SK-N-SH (cell line): ENCODE measurements at regions not wholly inside any gene's neighbourhood (a gene's known extent, or its start where the extent isn't known, plus 50 kb on each side); places are given as distances from the start of the nearest gene placed in this dataset.

Experiments
- CTCF ChIA-PET: fragments of 300-600, 350-600 bp; formaldehyde crosslinking; extraction: SDS; loops from one replicate; lab custom pipeline; 2021; lab: Yijun Ruan, JAX
- POLR2A ChIA-PET: fragments of 350-600 bp; sonication (Branson Sonifier 250); formaldehyde crosslinking; extraction: SDS; loops from one replicate; lab custom pipeline; 2020; ENCODE audit warnings: antibody characterized with exemption, inconsistent platforms; lab: Yijun Ruan, JAX
- DNase-seq: peaks from one replicate; pipeline ENCODE4 v3.0.0; 2012
- H2AFZ ChIP-seq: fragments of 200-600 bp; sonication (generic); 2 replicates; pipeline ENCODE4 v1.8.1; 2016; ENCODE audit warnings: antibody characterized with exemption, mild to moderate bottlenecking, low read depth
- H3F3A ChIP-seq: fragments of 200-600 bp; sonication (generic); replicated peaks from 2 replicates; pipeline ENCODE3; 2016; ENCODE audit warnings: antibody characterized with exemption, mild to moderate bottlenecking; ENCODE audit not compliant: insufficient read depth
- H3K27ac ChIP-seq, 2 experiments: fragments of 200-500 bp in 1 of 2; fragments of 200-600 bp in 1 of 2; sonication (Bioruptor generic) in 1 of 2; sonication (generic), shearing (Covaris generic) in 1 of 2; 2 replicates each; pipeline versions ENCODE4 v1.5.1 to v1.6.1; 2014 to 2016; ENCODE audit warnings: low read depth in 2 of 2, inconsistent platforms in 1 of 2, low read length in 1 of 2, mild to moderate bottlenecking in 1 of 2, mixed read lengths in 1 of 2
- H3K27me3 ChIP-seq: fragments of 200-600 bp; sonication (generic), shearing (Covaris generic); 2 replicates; pipeline ENCODE4 v1.6.1; 2016; ENCODE audit warnings: mixed run types; ENCODE audit not compliant: insufficient read depth
- H3K36me3 ChIP-seq, 2 experiments: fragments of 200-500 bp in 1 of 2; fragments of 200-600 bp in 1 of 2; sonication (Bioruptor generic) in 1 of 2; sonication (generic) in 1 of 2; replicated peaks in 1 of 2; 2 replicates each; pipeline versions ENCODE3 to v1.5.1; 2014 to 2016; ENCODE audit warnings: low read length in 1 of 2, mild to moderate bottlenecking in 1 of 2; ENCODE audit not compliant: insufficient read depth in 2 of 2, control insufficient read depth in 1 of 2
- H3K4me1 ChIP-seq, 2 experiments: fragments of 200-500 bp in 1 of 2; fragments of 200-600 bp in 1 of 2; sonication (Bioruptor generic) in 1 of 2; sonication (generic), shearing (Covaris generic) in 1 of 2; 2 replicates each; pipeline versions ENCODE4 v1.5.1 to v1.6.1; 2014 to 2016; ENCODE audit warnings: low read depth in 1 of 2, low read length in 1 of 2, mixed run types in 1 of 2; ENCODE audit not compliant: insufficient read depth in 2 of 2, control insufficient read depth in 1 of 2
- H3K4me2 ChIP-seq: fragments of 200-600 bp; sonication (generic), shearing (Covaris generic); 2 replicates; pipeline ENCODE4 v1.6.1; 2017; ENCODE audit warnings: mixed run types
- H3K4me3 ChIP-seq, 2 experiments: fragments of 200-500 bp in 1 of 2; fragments of 200-600 bp in 1 of 2; sonication (Bioruptor generic) in 1 of 2; sonication (generic), shearing (Covaris generic) in 1 of 2; 2 replicates each; pipeline versions ENCODE4 v1.5.1 to v1.8.1; 2014 to 2016; ENCODE audit warnings: low read depth in 2 of 2, inconsistent platforms in 1 of 2, low read length in 1 of 2, mild to moderate bottlenecking in 1 of 2, mixed read lengths in 1 of 2, moderate library complexity in 1 of 2
- H3K79me2 ChIP-seq: fragments of 200-600 bp; sonication (generic); 2 replicates; pipeline ENCODE4 v1.8.1; 2017; ENCODE audit warnings: mild to moderate bottlenecking; ENCODE audit not compliant: insufficient read depth
- H3K9ac ChIP-seq: fragments of 200-600 bp; sonication (generic); 2 replicates; pipeline ENCODE4 v1.6.1; 2017; ENCODE audit warnings: mixed run types
- H3K9me2 ChIP-seq: fragments of 200-600 bp; sonication (generic); 2 replicates; pipeline ENCODE4 v1.6.1; 2017; ENCODE audit warnings: mixed run types
- H3K9me3 ChIP-seq: fragments of 200-600 bp; sonication (generic); 2 replicates; pipeline ENCODE4 v1.6.1; 2017; ENCODE audit warnings: mixed run types, mild to moderate bottlenecking, moderate library complexity
- H4K20me1 ChIP-seq: fragments of 200-600 bp; sonication (generic); 2 replicates; pipeline ENCODE4 v1.6.1; 2017; ENCODE audit warnings: mild to moderate bottlenecking, mixed run types; ENCODE audit not compliant: insufficient read depth
- ELF1 ChIP-seq: IDR thresholded peaks from 2 replicates; pipeline ENCODE4 v1.4.0; 2012
- EP300 ChIP-seq, 2 experiments: IDR thresholded peaks; 2 replicates each; pipeline versions ENCODE4 v1.4.0 to v1.6.1; 2012; ENCODE audit warnings: borderline replicate concordance in 1 of 2, low read depth in 1 of 2, low read length in 1 of 2
- FOSL2 ChIP-seq: IDR thresholded peaks from 2 replicates; pipeline ENCODE4 v1.4.0; 2012; ENCODE audit warnings: low read depth, mild to moderate bottlenecking, moderate library complexity, borderline replicate concordance
- GATA2 ChIP-seq: sonication (generic); formaldehyde crosslinking; IDR thresholded peaks from 2 replicates; pipeline ENCODE4 v1.5.0; 2020; ENCODE audit warnings: mild to moderate bottlenecking, missing genetic modification reagents
- JUND ChIP-seq: IDR thresholded peaks from 2 replicates; pipeline ENCODE4 v1.4.0; 2012
- MEF2A ChIP-seq: IDR thresholded peaks from 2 replicates; pipeline ENCODE4 v1.4.0; 2012; ENCODE audit warnings: low read depth, borderline replicate concordance
- MXI1 ChIP-seq: IDR thresholded peaks from 2 replicates; pipeline ENCODE4 v1.6.1; 2012; ENCODE audit warnings: mild to moderate bottlenecking, low read depth, low read length, improper control_type of control experiment
- NRF1 ChIP-seq: IDR thresholded peaks from 2 replicates; pipeline ENCODE4 v1.6.1; 2012; ENCODE audit warnings: low read depth, mild to moderate bottlenecking, low read length
- PBX3 ChIP-seq: IDR thresholded peaks from 2 replicates; pipeline ENCODE4; 2012
- REST ChIP-seq: IDR thresholded peaks from 2 replicates; pipeline ENCODE4 v1.6.1; 2012; ENCODE audit warnings: mild to moderate bottlenecking, low read depth, low read length, moderate library complexity
- RFX5 ChIP-seq: IDR thresholded peaks from 2 replicates; pipeline ENCODE4 v1.6.1; 2012; ENCODE audit warnings: mild to moderate bottlenecking, improper control_type of control experiment, low read length
- TAF1 ChIP-seq: IDR thresholded peaks from 2 replicates; pipeline ENCODE4 v1.6.1; 2012; ENCODE audit warnings: low read depth, mild to moderate bottlenecking, low read length, moderate library complexity, borderline replicate concordance
- TEAD4 ChIP-seq: IDR thresholded peaks from 2 replicates; pipeline ENCODE4 v1.4.0; 2012; ENCODE audit warnings: mild to moderate bottlenecking, borderline replicate concordance; ENCODE audit not compliant: insufficient read depth
- USF2 ChIP-seq: fragments of 150-350 bp; IDR thresholded peaks from 2 replicates; pipeline ENCODE4 v1.6.1; 2017; ENCODE audit warnings: antibody characterized with exemption, low read length, low read depth, borderline replicate concordance
- YY1 ChIP-seq: IDR thresholded peaks from 2 replicates; pipeline ENCODE4 v1.4.0; 2012; ENCODE audit warnings: low read depth, mild to moderate bottlenecking
- WGBS: methylation state at CpG from one replicate; pipeline ENCODE4 v1.1.6; 2017; ENCODE audit warnings: low lambda C conversion rate; 5-methylcytosine and 5-hydroxymethylcytosine counted together

GRCh38 chr3:30458376-30459171 lies 147.8 kb upstream of the TGFBR2 start:
- DNase-seq, result no peak
- H3K36me3 ChIP-seq, result no peaks in the 10 kb centered on the region
- H3K9me3 ChIP-seq, result no peaks in the 10 kb centered on the region
- POLR2A ChIA-PET, result no interaction called here
- no peak overlapping the region for H3K9ac ChIP-seq
- peaks cover 0 to 8% of the 10 kb centered on the region in 2 experiments; a peak in 2 of 4 replicates for H3K4me1 ChIP-seq
- no peak overlapping the region for H3K27ac ChIP-seq
- peaks cover 8% of the 10 kb centered on the region for H3F3A ChIP-seq
- no peaks in the 10 kb centered on the region for H4K20me1 ChIP-seq
- no peak overlapping the region for H2AFZ ChIP-seq
- H3K9me2 ChIP-seq, result no peaks in the 10 kb centered on the region
- WGBS, result 97% methylated on average over 1 of the region's 1 CpG
- H3K4me2 ChIP-seq, result no peak overlapping the region
- no peak overlapping the region for H3K4me3 ChIP-seq
- H3K27me3 ChIP-seq, result no peaks in the 10 kb centered on the region
- no peak for TF ChIP-seq REST
- no peak for TF ChIP-seq PBX3
- TF ChIP-seq EP300 (IDR thresholded peaks at IDR 0.05; ENCODE audit: borderline replicate concordance in 1 of 2, low read depth in 1 of 2, low read length in 1 of 2), result no peak
- no peak for TF ChIP-seq FOSL2
- no peak for TF ChIP-seq JUND
- no peak for TF ChIP-seq GATA2 (CRISPR knock-in tag)
- no peak for TF ChIP-seq YY1
- TF ChIP-seq MXI1, result no peak
- TF ChIP-seq TAF1, result no peak
- no peak for TF ChIP-seq NRF1
- TF ChIP-seq MEF2A, result no peak
- TF ChIP-seq RFX5, result no peak
- no peak for TF ChIP-seq USF2
- TF ChIP-seq ELF1, result no peak
- no peak for TF ChIP-seq TEAD4
- H3K79me2 ChIP-seq, result no peaks in the 10 kb centered on the region
- CTCF ChIA-PET, result interaction anchor here (0.6 to 1.2 kb wide), 3 partner anchors 11 to 418 kb away, joined by 3 to 5 read pairs (median 3); no protein-coding TSS in a partner anchor
